GM21423 (cell line): ENCODE measurements at regions not wholly inside any gene's neighbourhood (a gene's known extent, or its start where the extent isn't known, plus 50 kb on each side); places are given as distances from the start of the nearest gene placed in this dataset.

Experiments
- ATAC-seq: cut with Tn5 transposase; IDR thresholded peaks from one replicate; pipeline ENCODE4 v1.9.1; 2021; ENCODE audit warnings: mild to moderate bottlenecking, moderate library complexity; ENCODE audit not compliant: unreplicated experiment

GRCh38 chr2:42888321-42889245 is 96.2 kb upstream of the HAAO start:
- ATAC-seq: no peak

GRCh38 chr2:42886921-42887320 is 94.5 kb upstream of the HAAO start:
- ATAC-seq: no peak

- ATAC-seq: no peak
Observed at GRCh38 chr2:42882756-42883155, 90.4 kb upstream of the HAAO start.

DNA sequence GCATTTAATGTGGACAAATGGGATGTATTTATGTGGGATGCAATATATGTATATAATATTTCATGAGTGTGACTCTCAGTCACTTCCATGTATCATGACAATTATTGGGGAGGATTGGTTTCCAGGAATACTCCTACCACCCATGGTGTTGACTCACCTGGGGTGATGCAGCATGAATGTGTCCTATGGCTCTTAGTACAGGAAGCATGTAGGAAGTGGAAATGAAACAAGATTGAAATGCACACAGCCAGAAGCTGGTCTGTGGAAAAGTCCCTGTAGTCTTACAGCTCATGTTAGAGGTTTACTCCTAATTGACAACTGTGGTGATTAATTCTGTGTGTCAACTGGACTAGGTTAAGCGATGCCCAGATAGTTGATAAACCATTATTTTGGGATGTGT is 89.3 kb upstream of the HAAO start:
- no peak for ATAC-seq

DNA sequence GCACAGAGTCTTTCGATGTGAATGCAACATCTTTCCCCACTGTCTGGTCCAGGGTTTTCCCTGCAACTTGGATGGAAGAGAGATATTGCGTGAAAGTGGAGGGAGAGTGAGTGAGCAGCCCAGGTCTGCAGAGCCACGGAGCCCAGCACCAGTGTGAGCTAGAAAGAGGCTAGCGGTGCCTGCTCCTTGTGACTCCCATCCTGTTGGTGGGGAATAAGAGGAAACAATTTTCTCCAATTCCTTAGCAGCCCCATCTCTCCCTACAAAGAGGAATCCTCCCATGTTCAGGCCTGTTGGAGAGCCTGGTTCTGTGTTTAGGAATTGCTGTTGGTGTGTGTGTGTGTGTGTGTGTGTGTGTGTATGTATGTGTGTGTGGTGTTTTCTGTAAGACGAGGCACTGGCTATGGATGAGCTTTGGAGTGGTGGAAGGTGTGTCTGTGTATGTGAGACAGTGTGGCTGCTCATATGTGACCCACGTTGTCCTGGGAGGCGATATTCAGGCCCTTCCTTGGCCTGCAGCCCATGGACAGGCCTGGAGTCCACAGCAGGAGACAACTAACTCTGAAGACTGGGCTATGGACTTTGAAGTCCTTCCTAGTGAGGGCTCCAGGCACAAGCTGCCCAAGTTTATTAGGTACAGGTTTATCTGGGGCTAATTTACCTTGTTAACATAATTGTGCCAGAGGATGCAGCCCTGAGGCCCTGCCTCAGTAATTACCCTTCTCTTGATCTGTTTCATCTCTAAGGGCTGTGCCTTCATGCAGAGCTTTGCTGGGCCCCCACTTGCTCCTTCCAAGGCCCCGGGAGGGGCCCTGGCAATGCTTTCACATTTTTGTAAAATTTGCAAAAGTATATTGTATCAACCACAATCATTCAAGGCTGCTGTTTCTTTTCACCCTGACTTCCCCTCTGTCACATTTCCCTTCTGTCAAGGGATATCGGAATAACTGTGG is 88.6 kb upstream of the HAAO start:
- ATAC-seq: no peak

GRCh38 chr2:42879913-42880737 is 87.7 kb upstream of the HAAO start:
- no peak for ATAC-seq

DNA sequence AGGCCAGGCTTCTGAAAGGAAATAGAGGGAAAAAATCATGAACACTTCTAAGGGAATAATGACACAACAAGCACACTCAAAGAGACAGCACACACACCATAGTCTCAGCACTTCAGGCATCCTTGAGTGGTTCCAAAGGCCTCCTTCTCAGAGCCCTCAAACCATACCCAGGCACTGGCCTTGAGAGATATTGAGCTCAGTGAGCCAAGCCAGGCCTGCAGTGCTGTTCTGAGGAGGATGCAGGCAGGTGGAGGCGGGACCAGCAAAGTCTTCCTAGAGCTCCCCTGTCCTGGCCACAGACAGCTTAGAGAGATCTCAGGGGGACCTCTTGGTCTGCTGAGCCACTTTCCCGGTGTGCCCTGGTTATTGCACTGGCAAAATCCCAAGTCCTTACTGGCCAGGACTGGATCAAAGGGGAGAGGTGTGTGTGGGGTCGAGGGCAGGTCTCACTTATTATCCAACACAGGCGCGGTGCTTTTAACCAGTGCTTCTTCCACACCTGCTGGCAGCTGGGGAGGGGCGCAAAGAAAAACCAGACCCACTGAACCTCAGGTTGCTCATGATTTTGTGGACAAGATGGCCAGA is 86.8 kb upstream of the HAAO start:
- no peak for ATAC-seq

DNA sequence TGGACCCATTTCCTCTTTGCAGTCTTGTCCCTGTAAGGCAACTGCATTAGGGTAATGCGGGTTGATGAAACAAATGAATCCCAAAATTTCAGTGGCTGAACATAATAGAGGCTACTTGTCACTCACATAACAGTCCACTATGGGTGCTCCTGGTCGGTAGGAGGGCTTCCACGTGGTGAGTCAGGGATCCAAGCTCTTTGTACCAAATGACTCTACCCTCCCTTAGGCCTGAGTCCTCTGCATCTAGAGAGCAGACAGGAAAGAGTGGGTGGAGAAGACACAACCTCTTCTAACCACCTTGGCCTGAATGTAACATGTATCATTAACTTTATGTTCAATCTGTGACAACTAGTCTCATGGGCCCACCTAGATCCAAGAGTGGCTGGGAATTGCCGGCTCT is 86.2 kb upstream of the HAAO start:
- ATAC-seq: no peak

- no peak for ATAC-seq
Observed at GRCh38 chr2:42877936-42878335, 85.6 kb upstream of the HAAO start.

GRCh38 chr2:42877511-42877910 is 85.1 kb upstream of the HAAO start:
- no peak for ATAC-seq

DNA sequence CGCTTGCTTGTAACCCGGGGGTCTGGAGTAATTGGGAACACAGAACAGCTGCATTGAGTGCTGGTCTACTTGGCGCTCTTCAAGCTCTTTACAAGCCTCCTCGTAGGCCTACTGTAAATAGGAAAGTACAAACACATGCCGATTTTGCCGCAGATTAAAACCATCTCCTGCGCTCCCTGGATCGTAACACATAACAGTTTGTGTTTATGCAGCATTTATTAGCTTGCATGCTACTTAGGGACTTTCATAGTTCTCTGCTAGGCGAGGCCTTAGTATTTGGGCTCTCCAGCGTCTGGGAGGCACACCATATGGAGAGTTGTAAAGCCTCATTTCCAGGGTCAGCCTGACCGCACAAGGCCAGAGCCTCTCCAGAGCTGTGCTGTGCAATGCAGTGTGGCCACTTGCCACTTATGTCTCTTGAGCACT is 84.0 kb upstream of the HAAO start:
- no peak for ATAC-seq

- ATAC-seq: no peak
Observed at GRCh38 chr2:42875880-42876279, 83.5 kb upstream of the HAAO start.

DNA sequence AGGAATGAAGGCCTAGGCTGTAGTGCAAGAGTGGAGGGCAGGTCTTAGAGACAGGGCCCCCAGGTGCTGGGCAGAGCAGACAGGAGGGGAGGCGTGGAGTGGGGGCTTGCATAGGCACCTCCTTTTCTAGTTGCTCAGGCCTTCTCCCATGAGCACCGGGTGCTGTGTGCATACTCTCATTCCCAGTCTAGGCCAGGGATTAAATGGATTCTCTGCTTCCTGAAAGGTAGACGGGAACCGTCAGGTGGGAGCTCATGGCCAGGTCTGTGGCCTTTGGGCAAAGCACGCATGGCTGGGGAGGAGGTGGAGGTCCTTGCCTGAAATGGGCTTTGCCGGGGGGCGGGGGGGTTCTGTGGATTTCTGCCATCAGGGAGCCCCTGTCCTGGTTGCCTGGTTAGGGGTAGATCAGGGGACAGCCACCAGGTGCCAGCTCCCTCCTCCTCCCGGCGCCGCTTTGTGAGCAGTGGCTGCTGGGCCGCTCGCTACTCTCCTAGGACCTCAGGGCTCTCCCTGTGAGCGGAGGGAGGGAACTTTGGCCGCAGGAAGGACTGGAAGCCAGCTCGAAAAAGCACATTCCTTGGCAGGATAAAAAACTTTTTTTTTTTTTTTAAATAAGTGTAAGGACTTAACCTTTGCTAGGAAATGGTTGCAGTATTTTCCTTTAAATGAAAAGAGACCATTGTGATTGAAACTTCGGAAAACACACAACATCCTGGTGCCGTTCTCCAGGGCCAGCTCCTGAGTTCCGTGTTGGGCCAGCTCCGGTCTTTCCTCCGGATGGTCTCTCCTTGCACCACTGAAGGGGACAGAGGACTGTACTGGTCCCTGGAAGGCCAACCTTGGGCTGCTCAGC is 82.8 kb upstream of the HAAO start:
- no peak for ATAC-seq

- ATAC-seq: no peak
Observed at GRCh38 chr2:42872721-42873120, 80.3 kb upstream of the HAAO start.

GRCh38 chr2:42871372-42871771 is 79.0 kb upstream of the HAAO start:
- ATAC-seq: no peak

- no peak for ATAC-seq
Observed at GRCh38 chr2:42868874-42869273, 76.5 kb upstream of the HAAO start.

DNA sequence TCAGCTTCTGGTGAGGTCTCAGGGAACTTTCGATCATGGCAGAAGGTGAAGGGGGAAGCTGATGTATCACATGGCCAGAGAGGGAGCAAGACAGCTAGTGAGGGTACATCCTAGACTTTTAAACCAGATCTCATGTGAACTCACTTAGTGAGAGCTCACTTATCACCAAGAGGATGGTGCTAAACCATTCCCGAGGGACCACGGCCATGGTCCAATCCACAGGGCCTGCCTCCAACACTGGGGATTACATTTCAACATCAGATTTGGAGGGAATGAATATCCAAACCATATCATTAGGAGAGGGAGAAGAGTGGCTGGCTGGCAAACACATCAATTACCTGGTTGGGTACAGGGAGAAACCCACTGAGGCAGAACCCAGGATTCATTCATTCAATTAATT is 75.7 kb upstream of the HAAO start:
- ATAC-seq: no peak

- no peak for ATAC-seq
Observed at GRCh38 chr2:42867093-42868065, 75.0 kb upstream of the HAAO start.
